RWPE1 (cell line): ENCODE measurements at regions not wholly inside any gene's neighbourhood (a gene's known extent, or its start where the extent isn't known, plus 50 kb on each side); places are given as distances from the start of the nearest gene placed in this dataset.

ENCODE experiments used
- CTCF ChIA-PET: fragments of 350-600 bp; sonication (Branson Sonifier 250); formaldehyde crosslinking; extraction: SDS; loops from one replicate; lab custom pipeline; 2021; lab: Yijun Ruan, JAX
- POLR2A ChIA-PET: fragments of 400-600 bp; formaldehyde crosslinking; extraction: SDS; loops from one replicate; lab custom pipeline; 2020; ENCODE audit warnings: antibody characterized with exemption; ENCODE audit not compliant: low non-redundant PET; lab: Yijun Ruan, JAX
- DNase-seq: peaks from one replicate; pipeline ENCODE4 v3.0.0; 2012; ENCODE audit warnings: low spot score
- H3K27ac ChIP-seq: fragments of 450-650 bp; 2 replicates; pipeline ENCODE4 v1.5.1; 2017
- CTCF ChIP-seq: fragments of 450-650 bp; conservative IDR thresholded peaks from 2 replicates; pipeline ENCODE4 v1.5.1; 2017; ENCODE audit warnings: low read depth, mild to moderate bottlenecking

- peak; percentile 31; the same call in 1 of the 2 replicates for TF ChIP-seq CTCF
- ChIA-PET CTCF (interaction anchor here (0.5 to 1.3 kb wide), 6 partner anchors 9 to 321 kb away, joined by 3 to 6 read pairs (median 4); no protein-coding TSS in a partner anchor), POLR2A (no interaction called here)
- peak; percentile 87 for DNase-seq
- peak overlapping the region; percentile 51; the same call in 1 of the 2 replicates for H3K27ac ChIP-seq
These were observed 114.6 kb upstream of the MED13 start for GRCh38 chr17:62179525-62180161.

- ChIA-PET CTCF (interaction anchor here (0.6 kb wide), 1 partner anchor 155 kb away, joined by 3 read pairs; no protein-coding TSS in a partner anchor), POLR2A (no interaction called here)
- peak; percentile 39 for DNase-seq
- no peak for TF ChIP-seq CTCF
- no peak overlapping the region for H3K27ac ChIP-seq
These were observed 113.5 kb upstream of the MED13 start for GRCh38 chr17:62178579-62178978.

GRCh38 chr17:62172492-62173291 lies 107.6 kb upstream of the MED13 start:
- ChIA-PET CTCF (no interaction called here), POLR2A (no interaction called here)
- no peak overlapping the region for H3K27ac ChIP-seq
- no peak for TF ChIP-seq CTCF
- no peak for DNase-seq

- no peak for TF ChIP-seq CTCF
- ChIA-PET POLR2A (no interaction called here), CTCF (no interaction called here)
- no peak for DNase-seq
- H3K27ac ChIP-seq = no peak overlapping the region
These were observed 102.0 kb upstream of the MED13 start for GRCh38 chr17:62167076-62167475.

GRCh38 chr17:62164747-62165722 lies 100.0 kb upstream of the MED13 start:
- no peak for TF ChIP-seq CTCF
- H3K27ac ChIP-seq = no peak overlapping the region
- POLR2A ChIA-PET = no interaction called here
- DNase-seq = no peak
- CTCF ChIA-PET = interaction anchor here (0.6 kb wide), 2 partner anchors 9 to 334 kb away, joined by 3 to 4 read pairs; no protein-coding TSS in a partner anchor
